Neural crest cell (in vitro differentiated cells): ENCODE measurements at regions not wholly inside any gene's neighbourhood (a gene's known extent, or its start where the extent isn't known, plus 50 kb on each side); places are given as distances from the start of the nearest gene placed in this dataset.

Experiments
- DNase-seq: peaks from one replicate; pipeline ENCODE4 v3.0.0; 2021; ENCODE audit warnings: low read depth, mixed read lengths, low spot score
- H3K27ac Mint-ChIP-seq: one replicate; pipeline ENCODE4 v1.8.0; 2021; ENCODE audit warnings: mild to moderate bottlenecking, mixed read lengths; ENCODE audit not compliant: unreplicated experiment
- H3K27me3 Mint-ChIP-seq: 2 replicates; pipeline ENCODE4 v1.8.0; 2021; ENCODE audit warnings: low read depth, mild to moderate bottlenecking, mixed read lengths
- H3K36me3 Mint-ChIP-seq: 2 replicates; pipeline ENCODE4 v1.8.0; 2021; ENCODE audit warnings: low read depth, mild to moderate bottlenecking, mixed read lengths
- H3K4me1 Mint-ChIP-seq: 2 replicates; pipeline ENCODE4 v1.8.0; 2021; ENCODE audit warnings: mixed read lengths
- H3K4me3 Mint-ChIP-seq: one replicate; pipeline ENCODE4 v1.8.0; 2021; ENCODE audit warnings: mild to moderate bottlenecking, mixed read lengths
- H3K9me3 Mint-ChIP-seq: 2 replicates; pipeline ENCODE4 v1.8.0; 2021; ENCODE audit warnings: mixed read lengths
- TF ChIP-seq, protein P1 (sequence below): fragments of 200-600 bp; sonication (generic); conservative IDR thresholded peaks from 2 replicates; pipeline ENCODE4 v1.5.0; 2021; ENCODE audit warnings: antibody characterized with exemption, mild to moderate bottlenecking

DNA sequence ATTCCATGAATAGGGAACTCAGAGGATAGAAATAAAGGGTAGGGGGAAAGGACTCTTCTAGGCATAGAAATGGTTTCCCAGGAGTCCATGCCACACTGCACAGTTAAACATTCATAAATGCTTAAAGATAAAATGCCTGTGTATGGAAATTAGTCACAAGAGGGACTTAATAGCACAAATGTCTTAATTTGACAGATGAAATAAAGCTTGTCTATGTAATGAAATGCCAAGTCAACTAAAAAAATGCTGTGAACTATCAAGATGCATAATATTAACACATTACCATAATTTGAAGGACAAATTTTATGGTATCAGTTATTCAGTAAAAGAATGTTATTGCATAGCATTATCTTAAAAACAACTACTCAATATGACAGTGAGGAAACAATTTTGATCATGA, 553.2 kb upstream of the NETO1 start:
- TF ChIP-seq, protein P1, sequence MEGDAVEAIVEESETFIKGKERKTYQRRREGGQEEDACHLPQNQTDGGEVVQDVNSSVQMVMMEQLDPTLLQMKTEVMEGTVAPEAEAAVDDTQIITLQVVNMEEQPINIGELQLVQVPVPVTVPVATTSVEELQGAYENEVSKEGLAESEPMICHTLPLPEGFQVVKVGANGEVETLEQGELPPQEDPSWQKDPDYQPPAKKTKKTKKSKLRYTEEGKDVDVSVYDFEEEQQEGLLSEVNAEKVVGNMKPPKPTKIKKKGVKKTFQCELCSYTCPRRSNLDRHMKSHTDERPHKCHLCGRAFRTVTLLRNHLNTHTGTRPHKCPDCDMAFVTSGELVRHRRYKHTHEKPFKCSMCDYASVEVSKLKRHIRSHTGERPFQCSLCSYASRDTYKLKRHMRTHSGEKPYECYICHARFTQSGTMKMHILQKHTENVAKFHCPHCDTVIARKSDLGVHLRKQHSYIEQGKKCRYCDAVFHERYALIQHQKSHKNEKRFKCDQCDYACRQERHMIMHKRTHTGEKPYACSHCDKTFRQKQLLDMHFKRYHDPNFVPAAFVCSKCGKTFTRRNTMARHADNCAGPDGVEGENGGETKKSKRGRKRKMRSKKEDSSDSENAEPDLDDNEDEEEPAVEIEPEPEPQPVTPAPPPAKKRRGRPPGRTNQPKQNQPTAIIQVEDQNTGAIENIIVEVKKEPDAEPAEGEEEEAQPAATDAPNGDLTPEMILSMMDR, result no peak
- no peak overlapping the region for H3K4me3 Mint-ChIP-seq

DNA sequence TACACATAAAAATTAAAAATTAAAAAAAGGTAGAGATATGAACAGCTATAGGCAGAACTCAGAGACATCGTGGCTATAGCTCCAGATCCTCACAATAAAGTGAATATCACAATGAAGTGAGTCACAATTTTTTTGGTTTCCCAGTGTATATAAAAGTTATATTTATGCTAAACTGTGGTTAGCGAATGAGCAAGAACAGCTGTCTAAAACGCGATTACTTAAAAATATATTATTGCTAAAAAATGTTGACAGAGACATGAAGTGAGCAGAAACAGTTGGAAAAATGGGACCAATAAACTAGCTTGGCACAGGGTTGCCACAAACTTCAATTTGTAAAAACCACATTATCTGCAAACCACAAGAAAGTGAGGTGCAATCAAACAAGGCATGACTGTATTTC, 551.7 kb upstream of the NETO1 start:
- H3K9me3 Mint-ChIP-seq, result no peaks in the 10 kb centered on the region
- no peak overlapping the region for H3K4me3 Mint-ChIP-seq
- no peak for DNase-seq
- H3K27me3 Mint-ChIP-seq, result no peaks in the 10 kb centered on the region
- TF ChIP-seq, protein P1, result no peak
- H3K4me1 Mint-ChIP-seq, result no peaks in the 10 kb centered on the region
- H3K36me3 Mint-ChIP-seq, result no peaks in the 10 kb centered on the region
- no peak overlapping the region for H3K27ac Mint-ChIP-seq

More for the DNA sequence above, 553.2 kb upstream of the NETO1 start:
- H3K9me3 Mint-ChIP-seq, result no peaks in the 10 kb centered on the region
- DNase-seq, result no peak
- no peaks in the 10 kb centered on the region for H3K36me3 Mint-ChIP-seq
- no peak overlapping the region for H3K27ac Mint-ChIP-seq
- H3K4me1 Mint-ChIP-seq, result no peaks in the 10 kb centered on the region
- H3K27me3 Mint-ChIP-seq, result no peaks in the 10 kb centered on the region

DNA sequence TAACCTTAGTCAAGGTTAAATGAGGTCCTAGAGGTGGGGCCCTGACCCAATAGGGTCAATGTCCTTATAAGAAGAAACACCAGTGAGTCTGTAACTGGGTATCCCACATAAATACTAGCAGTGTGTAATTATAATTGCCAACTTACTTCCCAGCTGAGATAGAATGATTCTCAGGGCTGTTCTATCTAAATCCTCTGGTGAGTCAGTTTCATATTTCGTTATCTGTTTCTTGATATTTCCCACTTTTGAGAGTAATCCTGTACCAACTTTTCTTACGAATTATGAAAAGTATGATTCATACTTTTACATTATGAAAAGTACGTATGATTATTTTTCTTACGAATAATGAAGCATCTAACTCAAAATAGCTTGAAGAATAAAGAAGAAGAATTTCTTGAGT, 546.8 kb upstream of the NETO1 start:
- TF ChIP-seq, protein P1, result no peak
- Mint-ChIP-seq H3K27ac (no peak overlapping the region), H3K27me3 (no peaks in the 10 kb centered on the region), H3K36me3 (no peaks in the 10 kb centered on the region), H3K4me1 (no peaks in the 10 kb centered on the region), H3K9me3 (no peaks in the 10 kb centered on the region), H3K4me3 (no peak overlapping the region)
- no peak for DNase-seq

DNA sequence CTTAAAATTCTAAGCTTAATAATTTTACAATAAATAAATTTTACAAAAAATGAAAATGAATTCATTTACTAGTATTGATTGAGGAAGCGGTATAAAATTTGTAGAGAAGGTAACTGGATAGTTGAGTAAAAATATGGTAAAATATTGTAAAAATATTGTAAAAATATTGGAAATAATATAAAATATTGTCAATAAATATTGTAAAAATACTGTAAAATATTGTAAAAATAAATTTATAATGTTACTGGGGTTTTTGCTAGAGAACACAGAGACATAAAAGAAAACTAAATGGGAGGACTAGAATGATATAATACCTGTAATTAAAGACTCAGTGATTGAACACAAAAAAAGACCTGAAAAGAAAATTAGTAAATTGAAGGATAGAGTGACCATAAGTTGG, 546.3 kb upstream of the NETO1 start:
- H3K4me1 Mint-ChIP-seq, result no peaks in the 10 kb centered on the region
- TF ChIP-seq, protein P1, result no peak
- no peaks in the 10 kb centered on the region for H3K9me3 Mint-ChIP-seq
- H3K27ac Mint-ChIP-seq, result no peak overlapping the region
- no peaks in the 10 kb centered on the region for H3K27me3 Mint-ChIP-seq
- H3K4me3 Mint-ChIP-seq, result no peak overlapping the region
- no peaks in the 10 kb centered on the region for H3K36me3 Mint-ChIP-seq
- no peak for DNase-seq

DNA sequence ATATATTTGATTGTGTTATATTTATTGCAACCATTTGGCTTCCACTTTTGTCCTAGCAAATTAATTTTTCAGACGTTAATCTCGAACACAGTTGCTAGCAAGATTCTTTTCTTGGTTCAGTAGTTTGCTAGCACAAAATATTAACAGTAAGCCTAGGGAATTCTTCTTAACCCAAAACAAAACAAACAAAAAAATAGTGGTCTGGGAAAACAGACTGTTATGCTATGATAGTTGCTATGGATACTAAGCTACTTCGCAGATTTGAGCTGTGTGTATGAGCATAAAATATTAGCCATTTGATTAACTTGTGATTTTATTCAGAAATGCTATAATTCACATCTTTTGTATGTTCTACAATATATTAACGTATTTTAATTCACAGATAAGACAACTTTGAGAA, 541.5 kb upstream of the NETO1 start:
- no peaks in the 10 kb centered on the region for H3K27me3 Mint-ChIP-seq
- H3K4me1 Mint-ChIP-seq, result peaks cover 6% of the 10 kb centered on the region
- TF ChIP-seq, protein P1, result no peak
- no peak for DNase-seq
- H3K9me3 Mint-ChIP-seq, result peaks cover 3% of the 10 kb centered on the region
- no peaks in the 10 kb centered on the region for H3K36me3 Mint-ChIP-seq
- no peak overlapping the region for H3K4me3 Mint-ChIP-seq
- H3K27ac Mint-ChIP-seq, result no peak overlapping the region

DNA sequence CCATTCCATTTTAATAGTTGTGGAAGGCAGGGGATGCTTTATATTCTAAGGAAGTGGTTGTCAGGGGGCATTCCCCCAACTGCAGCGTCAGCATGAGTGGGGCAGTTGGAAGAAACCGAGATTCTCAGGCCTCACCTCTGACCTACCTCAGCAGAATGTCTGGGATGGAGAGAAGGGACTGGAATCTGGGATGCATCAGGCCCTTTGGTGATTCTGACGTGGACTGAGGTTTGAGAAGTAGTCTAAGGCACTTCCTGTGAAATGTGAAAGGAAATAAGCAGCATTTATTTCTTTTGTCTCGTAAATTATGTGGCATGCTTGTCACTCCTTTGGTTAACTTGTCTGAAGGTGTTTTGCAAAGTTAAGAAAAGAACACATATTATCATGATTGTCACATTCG, 540.7 kb upstream of the NETO1 start:
- H3K9me3 Mint-ChIP-seq, result peaks cover 3% of the 10 kb centered on the region
- no peaks in the 10 kb centered on the region for H3K27me3 Mint-ChIP-seq
- no peak for DNase-seq
- H3K4me3 Mint-ChIP-seq, result no peak overlapping the region
- H3K27ac Mint-ChIP-seq, result no peak overlapping the region
- no peaks in the 10 kb centered on the region for H3K36me3 Mint-ChIP-seq
- TF ChIP-seq, protein P1, result no peak
- peaks cover 6% of the 10 kb centered on the region for H3K4me1 Mint-ChIP-seq
